RCC 7860 (cell line): ENCODE measurements at regions not wholly inside any gene's neighbourhood (a gene's known extent, or its start where the extent isn't known, plus 50 kb on each side); places are given as distances from the start of the nearest gene placed in this dataset.
"Not testable (repeated sequence)": the region's sequence is repeated elsewhere in the genome, so short reads cannot be mapped to it uniquely, and the experiment has no call there.

ENCODE experiments used
- DNase-seq: peaks from one replicate; pipeline ENCODE4 v3.0.0-alpha.2; 2015; ENCODE audit warnings: low spot score
- FAIRE-seq: peaks from 2 replicates; lab custom pipeline; 2012; peaks lifted over from hg19 to GRCh38; lab: Jason Lieb, UNC

DNA sequence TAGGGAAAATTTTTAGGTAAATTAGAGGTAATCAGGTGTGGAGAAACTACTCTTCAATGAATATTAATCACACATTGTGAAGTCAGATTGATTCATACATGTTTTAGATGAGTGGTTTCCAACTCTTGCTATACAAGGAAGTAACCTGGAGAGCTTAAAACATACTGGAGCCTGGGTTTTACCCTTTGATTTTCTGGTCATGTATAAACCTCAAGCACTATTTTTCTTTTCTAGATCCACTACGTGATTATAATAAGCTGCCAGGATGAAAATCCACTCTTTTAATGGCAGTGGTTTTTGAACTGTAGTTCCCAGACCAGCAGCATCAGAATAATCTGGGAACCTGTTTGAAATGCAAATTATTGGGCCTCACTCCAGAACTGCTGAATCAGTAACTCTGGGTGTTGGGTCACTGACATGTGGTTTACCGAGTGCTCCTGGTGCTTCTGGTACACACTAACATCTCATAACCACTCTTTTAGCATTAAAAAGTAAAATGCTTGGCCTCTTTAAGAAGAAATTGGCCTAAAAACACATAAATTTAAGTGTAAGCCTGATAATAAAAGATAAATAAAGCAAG lies 63.4 kb downstream of the DCAF12L1 start:
- no peak for DNase-seq
- peak; percentile 86 for FAIRE-seq

DNA sequence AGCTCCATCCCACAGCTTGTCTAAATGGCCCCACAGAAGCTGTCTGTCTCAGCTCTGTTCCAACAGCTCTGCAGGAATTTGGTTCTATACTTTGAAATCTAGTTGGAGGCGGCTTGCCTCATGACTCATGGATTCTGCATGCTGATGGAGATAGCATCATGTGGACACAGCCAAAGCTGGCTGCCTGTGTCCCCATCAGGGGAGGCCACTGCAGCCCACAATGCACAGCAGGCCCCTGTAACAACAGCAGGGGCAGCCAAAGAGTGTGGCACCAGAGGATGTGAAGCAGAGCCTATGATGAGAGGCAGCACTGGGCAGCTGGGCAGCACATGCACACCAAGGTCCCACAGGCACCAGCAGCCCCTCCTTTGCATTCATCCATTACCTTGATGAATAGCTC lies 67.2 kb downstream of the DCAF12L1 start:
- FAIRE-seq = no peak
- peak; percentile 28 for DNase-seq

DNA sequence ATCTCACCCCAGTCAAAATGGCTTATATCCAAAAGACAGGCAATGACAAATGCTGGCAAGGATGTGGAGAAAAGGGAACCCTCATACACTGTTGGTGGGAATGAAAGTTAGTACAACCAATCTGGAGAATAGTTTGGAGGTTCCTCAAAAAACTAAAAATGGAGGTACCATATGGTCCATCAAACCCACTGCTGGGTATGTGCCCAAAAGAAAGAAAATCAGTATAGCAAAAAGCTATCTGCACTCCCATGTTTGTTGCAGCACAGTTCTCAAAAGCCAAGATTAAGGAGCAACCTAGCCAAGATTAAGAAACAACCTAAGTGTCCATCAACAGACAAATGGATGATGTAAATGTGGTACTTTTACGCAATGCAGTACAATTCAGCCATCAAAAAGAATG lies 70.7 kb downstream of the DCAF12L1 start:
- DNase-seq (no peak), FAIRE-seq (no peak)

DNA sequence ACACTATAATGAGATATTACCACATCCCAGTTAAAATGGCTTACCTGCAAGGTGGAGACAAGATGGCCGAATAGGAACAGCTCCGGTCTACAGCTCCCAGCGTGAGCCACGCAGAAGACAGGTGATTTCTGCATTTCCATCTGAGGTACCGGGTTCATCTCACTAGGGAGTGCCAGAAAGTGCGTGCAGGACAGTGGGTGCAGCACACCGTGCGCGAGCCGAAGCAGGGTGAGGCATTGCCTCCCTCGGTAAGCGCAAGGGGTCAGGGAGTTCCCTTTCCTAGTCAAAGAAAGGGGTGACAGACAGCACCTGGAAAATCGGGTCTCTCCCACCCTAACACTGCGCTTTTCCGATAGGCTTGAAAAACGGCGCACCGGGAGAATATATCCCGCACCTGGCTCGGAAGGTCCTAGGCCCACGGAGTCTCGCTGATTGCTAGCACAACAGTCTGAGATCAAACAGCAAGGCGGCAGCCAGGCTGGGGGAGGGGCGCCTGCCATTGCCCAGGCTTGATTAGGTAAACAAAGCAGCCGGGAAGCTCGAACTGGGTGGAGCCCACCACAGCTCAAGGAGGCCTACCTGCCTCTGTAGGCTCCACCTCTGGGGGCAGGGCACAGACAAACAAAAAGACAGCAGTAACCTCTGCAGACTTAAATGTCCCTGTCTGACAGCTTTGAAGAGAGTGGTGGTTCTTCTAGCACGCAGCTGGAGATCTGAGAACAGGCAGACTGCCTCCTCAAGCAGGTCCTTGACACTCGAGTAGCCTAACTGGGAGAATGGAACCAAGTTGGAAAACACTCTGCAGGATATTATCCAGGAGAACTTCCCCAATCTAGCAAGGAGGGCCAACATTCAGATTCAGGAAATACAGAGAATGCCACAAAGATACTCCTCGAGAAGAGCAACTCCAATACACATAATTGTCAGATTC lies 92.5 kb downstream of the DCAF12L1 start:
- DNase-seq, FAIRE-seq: not testable (repeated sequence)

DNA sequence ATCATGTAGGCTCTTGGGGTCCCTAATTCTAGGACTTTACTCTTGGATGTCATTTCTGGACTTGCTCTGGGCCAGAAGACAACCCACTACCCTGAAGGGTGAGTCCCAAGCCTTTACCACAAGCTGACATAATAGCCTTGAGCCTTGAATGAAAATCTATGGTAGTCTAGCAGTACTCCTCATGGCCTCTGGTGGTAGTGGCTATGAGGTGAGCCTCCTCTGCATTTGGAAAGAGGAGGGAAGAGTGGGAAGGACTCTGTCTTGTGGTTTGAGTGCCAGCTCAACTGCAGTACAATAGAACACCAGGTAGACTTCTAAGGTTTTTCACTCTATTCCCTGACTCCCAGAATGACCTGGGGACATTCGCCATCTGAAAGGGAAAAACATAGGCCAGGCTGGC lies 96.5 kb downstream of the DCAF12L1 start:
- no peak for DNase-seq
- no peak for FAIRE-seq

DNA sequence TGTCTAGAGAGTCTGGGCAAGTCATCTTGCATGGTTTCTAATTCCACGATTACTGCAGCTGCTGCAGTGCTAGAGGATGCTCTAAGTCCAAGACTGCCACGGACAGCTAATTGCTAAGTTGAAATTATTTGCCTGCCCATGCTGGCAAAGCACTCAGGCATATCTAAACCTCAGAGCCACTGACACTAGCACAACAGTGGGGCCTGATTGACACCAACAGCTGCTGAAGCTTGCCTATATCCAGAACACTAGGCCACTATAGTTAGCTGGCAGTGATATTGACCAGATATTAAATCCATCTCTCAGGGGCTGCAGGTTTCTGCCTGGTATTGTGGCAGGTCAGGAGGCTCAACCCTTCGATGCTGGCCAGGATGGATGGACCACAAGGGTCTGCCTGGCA lies 103.9 kb downstream of the DCAF12L1 start:
- no peak for FAIRE-seq
- DNase-seq = no peak
